ENCODE measurements at regions not wholly inside any gene's neighbourhood (a gene's known extent, or its start where the extent isn't known, plus 50 kb on each side); places are given as distances from the start of the nearest gene placed in this dataset.
A peak's percentile ranks its signal among the peaks of the same experiment; 100 is the strongest.

DNA sequence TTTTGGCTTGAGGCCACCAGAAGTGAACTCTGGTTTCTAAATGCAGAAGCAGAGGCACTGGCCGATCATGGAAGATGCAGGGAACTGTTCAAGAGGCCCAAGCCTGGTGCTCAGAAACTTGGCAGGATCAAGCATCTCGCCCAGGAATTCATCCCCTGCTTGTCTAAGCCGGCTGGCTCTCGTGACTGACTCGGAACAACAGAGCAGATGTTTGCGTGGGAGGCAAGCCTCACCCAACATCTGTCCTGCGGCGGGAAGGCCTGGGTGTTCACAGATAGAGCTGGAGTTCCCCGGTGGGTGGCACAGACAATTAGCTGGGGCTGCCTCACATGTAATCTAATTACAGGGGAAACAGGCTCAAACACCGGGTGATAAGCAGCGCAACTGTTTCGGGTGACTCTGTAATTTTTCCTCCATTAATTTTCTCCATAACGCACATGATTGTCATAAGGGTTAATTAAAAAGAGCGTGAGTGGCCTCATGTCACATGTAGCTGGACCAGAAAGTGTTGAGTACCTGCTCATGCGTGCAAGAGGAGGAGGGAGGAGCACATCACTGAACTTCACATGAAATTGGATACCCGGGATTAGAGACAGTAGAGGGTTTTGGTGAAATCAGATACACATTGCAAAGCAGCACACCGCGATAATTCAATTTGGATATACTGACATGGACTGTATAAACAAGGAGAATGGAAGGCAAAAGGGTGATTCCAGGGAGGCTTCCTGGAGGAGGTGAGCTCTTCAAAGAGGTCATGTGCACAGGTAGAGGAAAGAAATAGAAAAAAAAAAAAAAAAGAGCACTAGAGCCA lies 180.0 kb downstream of the ETS2 start:
- DNase-seq (ENCODE audit: low read depth in 2 of 2): peak; percentile 69 to 76

DNA sequence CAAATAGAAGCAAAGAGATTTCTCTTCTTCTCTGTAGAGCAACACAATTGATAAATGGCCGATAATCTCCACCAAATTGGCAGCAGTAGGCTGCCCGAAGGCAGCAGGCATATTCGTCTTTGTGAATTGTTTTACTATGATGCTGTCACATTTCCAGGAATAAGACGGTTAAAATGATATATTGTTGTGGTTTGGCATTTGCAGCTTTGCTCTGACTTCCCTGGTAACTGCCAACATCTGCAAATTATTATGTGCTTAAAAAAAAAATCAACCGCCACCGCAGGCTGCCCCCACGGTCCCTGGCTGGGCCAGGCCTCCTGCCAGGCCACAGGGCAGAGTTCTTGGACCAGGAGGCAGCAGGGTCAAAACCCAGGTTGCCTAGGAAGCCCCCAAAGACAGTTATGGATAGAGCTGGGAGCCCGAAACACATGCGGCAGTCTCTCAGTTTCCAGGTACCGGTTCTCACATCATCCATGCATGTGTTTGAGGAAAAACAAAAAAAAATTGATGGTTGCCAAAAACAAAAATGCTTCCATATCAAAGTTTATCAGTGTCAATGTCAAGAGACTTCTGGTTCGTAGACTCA lies 179.3 kb downstream of the ETS2 start:
- DNase-seq (ENCODE audit: low read depth in 2 of 2): no peak

DNA sequence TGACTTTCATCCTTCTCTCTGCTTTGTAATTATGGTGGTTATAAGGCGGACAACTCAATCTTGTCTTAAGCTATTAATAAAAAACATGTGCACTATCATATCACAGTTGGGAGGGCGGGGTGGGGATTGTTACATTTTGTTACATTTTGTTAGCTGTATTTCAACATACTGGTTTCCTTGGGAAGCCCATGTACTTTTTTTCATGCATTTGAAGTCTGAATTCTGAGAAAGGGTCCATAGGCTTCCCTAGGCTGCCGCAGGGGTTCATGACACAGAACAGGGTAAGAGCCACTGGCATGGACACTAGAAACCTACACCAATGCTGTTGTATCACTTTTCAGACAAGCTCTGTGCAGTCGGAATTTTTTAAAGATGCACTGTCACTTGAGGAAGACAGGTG lies 178.8 kb downstream of the ETS2 start:
- no peak for DNase-seq (ENCODE audit: low read depth in 2 of 2)

DNA sequence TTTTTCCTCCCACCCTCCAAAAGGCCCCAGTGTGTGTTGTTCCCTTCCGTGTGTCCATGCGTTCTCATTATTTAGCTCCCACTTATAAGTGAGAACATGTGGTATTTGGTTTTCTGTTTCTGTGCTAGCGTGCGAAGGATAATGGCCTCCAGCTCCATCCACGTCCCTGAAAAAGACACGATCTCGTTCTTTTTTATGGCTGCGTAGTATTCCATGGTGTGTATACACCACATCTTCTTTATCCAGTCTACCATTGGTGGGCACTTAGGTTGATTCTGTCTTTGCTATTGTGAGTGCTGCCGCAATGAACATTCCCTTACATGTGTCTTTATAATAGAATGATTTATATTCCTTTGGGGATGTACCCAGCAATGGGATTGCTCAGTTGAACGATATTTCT lies 177.8 kb downstream of the ETS2 start:
- no peak for DNase-seq (ENCODE audit: low read depth in 2 of 2)

DNA sequence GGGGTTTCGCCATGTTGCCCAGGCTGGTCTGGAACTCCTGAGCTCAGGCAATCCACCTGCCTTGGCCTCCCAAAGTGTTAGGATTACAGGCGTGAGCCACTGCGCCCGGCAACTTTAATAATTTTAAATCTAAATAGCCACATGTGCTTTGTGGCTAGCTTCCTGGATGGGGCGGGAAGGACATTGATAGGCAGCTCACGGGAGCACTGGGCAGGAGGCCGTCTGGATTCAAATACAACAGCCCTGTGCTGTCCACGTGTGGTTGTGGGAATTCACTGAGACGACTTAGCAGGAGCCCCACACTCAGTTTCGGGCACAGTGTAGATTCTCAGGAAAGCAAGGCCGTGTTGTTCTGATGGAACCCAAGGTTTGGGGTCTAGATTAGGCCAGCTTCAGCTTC lies 177.1 kb downstream of the ETS2 start:
- no peak for DNase-seq (ENCODE audit: low read depth in 2 of 2)

DNA sequence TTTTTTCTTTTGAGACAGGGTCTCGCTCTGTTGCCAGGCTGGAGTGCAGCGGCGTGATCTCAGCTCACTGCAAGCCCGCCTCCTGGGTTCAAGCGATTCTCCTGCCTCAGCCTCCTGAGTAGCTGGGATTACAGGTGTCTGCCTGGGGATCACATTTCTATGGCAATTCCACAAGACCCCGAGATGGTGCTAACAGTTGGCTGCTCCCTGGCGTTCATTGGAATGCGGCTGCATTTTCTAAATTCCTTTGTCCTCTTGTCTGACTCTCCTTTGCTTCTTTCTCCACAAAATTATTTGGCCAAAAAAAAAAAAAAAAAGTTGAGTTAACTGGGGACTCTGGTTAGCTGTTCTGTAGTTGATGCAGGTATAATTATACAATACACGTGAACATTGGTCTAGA lies 176.4 kb downstream of the ETS2 start:
- DNase-seq (ENCODE audit: low read depth in 2 of 2): no peak

DNA sequence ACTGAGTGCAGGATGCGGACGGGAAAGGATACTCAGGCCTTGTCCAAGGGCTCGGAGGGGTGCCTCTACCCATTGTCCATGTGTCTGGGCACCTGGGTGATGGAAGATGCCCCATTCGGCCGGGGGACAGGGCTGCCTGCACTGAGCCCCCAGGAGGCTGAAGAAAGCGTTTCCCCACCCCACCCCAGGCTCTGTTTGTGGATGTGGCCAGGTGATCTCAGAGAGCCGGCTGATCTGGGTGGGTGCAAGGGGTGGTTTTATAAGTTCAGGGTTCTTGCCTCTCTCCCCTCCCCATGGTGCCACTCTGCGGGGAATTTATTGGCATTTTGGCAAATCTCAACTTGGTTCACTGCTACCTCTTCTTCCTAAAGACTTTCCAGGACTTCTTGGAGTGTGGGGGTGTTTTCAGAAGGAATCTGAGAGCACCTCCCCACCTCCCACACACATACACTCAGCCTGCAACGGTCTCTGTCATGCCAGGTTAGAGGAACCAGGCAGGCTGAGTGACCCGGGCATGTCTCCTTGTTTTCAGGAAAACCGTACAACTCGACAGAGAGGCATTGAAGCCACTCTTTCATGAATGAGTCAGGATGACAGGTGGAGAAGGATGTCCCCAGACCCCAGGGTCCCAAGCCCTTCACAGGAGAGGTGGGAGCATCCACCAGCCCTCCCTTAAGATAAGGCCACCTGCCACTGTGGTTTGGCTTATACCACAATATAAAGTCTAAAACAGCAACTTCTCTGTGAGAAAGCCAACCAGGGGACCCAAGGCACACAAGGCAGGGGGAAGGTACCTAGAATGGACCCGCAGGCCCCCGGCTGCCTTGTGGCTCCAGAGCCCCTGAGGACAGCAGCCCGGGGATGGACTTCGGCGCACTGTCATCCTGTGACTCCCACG lies 174.9 kb downstream of the ETS2 start:
- no peak for DNase-seq (ENCODE audit: low read depth in 2 of 2)

DNA sequence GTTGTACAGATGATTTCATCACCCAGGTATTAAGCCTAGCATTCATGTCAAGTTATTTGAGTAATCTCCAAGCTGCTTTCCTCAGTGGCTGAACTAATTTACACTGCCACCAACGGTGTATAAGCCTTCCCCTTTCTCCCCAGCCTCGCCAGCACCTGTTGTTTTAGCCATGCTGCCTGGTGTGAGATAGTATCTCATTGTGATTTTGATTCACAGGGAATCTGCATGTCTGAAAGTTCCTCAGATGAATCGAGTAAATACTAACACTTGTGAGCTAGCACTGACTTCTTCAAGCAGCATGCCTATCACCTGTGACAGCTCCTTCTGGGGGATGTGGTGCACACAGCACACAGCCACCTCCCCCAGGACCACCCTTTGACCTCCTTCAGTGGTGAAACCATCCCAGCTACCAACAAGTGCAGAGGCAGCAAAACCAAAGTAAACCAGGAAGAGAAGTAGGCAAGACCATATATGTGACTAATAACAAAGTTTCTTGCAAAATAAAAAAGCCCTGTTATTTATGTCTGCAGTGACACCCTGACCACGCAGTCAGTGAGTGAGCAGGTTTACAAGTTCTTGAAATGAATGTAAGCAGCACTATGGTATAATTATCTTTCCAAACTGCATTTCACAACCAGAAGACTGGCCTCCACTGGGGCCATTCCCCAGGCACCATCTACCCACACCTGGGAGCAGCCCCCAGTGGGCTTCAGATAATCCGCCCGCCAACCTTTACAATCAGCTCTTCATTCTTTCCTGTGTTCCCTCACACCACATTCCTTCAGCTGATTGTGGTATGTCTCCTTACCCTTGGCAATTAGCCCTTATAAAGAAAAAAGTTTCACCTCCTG lies 173.8 kb downstream of the ETS2 start:
- no peak for DNase-seq (ENCODE audit: low read depth in 2 of 2)

DNA sequence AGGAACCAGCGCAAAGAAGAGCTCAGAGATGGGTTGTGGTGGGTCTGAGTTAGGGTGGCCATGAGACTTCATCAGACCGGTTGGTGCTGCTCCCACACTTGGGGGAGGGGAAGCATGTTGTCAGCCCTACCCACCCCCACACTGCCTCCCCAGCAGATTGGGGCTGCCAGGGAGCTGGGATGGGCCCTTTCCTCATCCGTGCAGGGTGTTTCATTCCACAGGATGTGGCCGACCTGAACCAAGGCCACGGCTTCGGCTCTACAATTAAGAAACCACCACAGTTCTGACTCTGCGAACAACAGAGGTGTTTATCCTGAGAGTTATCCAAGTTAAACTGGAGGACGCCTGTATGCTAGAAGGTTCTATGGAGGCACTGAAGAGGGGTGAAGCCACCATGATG lies 171.2 kb downstream of the ETS2 start:
- DNase-seq (ENCODE audit: low read depth in 2 of 2): no peak

DNA sequence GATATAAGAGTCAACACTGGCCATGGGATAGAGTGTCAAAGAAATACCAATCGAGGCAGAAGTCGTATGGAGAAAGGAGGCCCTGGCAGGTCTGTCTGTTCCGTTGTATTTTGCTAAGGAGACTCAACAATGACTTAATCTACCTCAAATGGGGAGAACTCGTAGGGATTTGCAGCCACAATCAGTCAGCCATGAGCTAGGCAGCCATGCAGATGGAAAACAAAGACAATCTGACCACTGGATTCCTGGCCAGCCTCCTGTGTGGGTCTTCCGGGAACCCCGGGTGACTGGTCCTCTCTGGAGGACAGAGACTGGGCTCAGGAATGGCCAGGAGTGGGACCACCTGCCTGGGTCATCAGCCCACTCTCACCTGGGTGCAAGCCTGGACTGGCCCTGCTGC lies 167.8 kb downstream of the ETS2 start:
- DNase-seq (ENCODE audit: low read depth in 2 of 2): no peak

DNA sequence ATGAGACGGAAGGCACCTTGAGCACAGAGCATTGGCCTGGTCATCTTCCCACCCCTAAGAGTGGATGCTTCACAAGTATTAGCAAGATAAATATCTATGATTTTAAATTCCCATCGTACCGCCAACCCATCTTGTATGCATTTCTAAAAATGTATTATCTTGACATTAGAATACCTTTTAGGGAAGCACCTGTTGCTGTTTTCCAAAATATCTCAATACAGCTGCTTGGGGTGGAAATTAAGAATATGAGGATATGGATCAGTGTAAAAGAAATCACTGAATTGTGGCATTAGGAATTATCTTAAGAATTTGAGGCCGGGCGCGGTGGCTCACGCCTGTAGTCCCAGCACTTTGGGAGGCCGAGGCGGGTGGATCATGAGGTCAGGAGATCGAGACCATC lies 166.3 kb downstream of the ETS2 start:
- no peak for DNase-seq (ENCODE audit: low read depth in 2 of 2)

DNA sequence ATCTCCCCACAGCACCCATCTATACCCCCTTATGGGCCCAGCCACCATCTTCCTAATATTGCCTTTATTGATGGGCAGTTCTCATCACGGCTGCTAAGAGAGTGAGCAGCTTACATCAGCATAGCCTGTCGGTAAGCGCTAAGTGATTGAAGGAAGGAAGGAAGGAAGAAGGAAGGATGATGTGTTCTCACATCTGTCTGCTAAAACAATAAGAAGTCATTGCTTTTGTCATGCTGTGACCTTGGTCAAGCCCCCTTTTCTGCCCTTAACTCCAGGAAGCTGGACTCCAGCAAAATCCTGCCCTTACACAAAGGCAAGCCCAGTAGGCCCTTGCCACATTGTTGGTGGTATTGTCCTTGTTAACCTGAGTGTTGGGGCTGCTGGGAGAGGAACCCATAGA lies 165.0 kb downstream of the ETS2 start:
- no peak for DNase-seq (ENCODE audit: low read depth in 2 of 2)

DNA sequence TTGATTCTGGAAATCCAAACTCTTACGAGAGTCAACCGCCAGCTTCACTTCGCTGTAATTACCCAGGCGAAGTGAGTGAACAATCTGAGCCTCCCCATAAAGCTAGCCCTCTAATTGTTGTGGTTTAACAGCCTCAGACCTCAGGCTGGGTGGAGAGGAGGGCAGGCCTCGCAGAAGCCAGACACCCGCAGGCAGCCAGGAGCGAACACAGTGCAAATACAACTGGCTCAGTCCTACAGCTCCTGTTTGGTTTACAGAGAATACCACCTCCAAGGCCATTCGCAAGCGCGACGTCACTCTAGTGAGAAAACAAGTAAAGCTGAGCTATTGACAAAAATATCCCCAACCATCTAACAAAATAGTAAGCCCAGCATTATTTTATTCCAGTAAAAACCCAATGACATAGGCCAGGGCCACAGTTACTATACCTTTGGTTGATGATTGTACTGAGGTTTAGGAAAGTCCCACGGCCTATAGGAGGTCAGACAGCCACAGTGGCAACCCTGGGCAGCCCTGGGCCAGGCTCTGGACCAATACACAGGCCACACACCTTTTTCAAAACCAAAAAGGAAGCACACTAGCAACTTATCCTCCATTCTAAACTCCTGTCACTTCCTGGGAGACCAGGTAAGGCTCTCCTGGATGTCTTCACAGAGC lies 163.3 kb downstream of the ETS2 start:
- no peak for DNase-seq (ENCODE audit: low read depth in 2 of 2)

DNA sequence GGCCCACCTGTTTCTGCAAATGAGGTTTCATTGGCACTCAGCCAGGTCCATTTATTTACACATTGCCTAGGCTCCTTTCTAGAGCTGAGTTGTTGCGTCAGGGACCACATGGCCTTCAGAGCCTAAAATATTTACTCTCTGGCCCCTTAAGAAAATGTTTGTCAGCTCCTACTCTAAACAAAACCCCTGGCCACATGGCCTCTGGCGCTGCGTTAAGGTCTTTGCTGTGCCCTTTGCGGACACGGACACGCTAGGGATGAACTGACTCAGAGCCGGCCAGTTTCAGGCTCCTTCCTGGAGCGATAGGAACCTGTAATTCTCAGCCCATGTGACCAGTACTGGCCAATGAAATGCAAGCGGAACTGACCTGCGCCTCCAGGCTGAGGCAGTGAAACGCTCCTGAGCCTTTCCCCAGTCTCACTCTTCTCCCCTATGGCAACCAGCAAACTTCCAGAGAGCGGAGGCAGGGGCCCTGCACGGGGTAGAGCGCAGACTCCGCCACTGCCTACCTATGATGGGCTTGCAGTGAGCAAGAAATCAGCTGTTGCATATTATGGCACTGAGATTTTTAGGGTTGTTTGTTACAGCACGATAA lies 160.3 kb downstream of the ETS2 start:
- DNase-seq (ENCODE audit: low read depth in 2 of 2): no peak

DNA sequence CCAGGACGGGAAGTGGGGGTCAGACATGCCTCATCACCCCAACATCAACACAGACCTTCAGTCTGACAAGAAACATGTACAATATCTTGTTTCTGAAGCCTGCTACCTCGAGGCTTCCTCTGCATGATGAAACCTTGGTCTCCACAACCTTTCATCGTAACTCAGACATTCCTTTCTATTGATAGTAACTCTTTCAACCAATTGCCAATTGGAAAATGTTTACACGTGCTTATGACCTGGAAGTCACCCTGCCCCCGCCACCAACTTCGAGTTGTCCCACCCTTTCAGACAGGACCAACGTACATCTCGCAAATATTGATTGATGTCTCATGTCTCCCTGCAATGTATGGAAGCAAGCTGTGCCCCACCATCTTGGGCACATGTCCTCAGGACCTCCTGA lies 159.5 kb downstream of the ETS2 start:
- DNase-seq (ENCODE audit: low read depth in 2 of 2): no peak

DNA sequence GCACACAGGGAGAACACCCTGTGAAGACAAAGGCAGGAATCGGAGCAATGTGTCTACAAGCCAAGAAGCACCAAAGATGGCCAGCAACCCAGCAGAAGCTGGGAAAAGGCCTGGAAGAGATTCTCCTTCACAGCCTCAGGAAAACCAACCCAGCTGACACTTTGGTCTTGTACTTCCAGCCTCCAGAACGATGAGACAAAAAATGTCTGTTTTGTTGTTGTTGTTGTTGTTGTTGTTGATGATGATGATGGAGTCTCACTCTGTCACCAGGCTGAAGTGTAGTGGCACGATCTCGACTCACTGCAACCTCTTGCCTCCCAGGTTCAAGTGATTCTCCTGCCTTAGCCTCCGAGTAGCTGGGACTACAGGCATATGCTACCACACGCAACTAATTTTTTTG lies 157.3 kb downstream of the ETS2 start:
- DNase-seq (ENCODE audit: low read depth in 2 of 2): no peak

DNA sequence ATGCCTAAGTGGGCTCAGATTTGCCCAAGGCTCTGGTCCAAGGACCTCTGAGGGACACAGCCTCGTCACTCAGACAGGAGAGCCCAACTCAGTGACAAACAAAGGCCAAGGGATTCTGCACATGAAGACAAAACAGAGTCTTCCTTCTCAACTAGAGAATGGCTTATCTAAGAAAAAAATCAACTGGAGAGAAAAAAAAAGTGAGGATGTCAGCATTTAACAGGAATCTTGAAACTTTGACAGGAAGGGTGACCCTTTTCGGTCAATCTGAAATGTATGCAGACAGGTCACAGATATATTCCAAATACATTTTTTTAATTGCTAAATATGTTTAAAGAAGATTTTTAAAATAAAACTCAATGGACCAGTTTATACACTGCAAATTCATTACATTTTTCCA lies 154.5 kb downstream of the ETS2 start:
- no peak for DNase-seq (ENCODE audit: low read depth in 2 of 2)

DNA sequence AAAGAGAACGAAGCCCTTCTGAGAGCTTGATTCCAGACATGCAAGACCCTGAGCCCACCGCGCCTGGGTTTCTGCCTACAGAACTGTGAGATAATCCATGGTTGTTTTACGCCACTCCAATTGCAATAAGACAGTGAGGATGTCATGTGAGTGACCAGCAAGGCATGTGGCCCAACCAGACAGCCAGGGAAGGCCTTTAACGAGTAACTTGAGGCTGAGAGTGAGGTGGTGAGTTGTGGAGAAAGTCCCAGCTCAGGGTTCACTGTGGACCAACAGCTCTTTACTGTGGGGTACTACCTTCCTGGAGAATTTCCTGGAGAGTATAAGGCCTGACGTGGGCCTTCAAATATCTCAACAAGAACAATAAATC lies 153.9 kb downstream of the ETS2 start:
- no peak for DNase-seq (ENCODE audit: low read depth in 2 of 2)

DNA sequence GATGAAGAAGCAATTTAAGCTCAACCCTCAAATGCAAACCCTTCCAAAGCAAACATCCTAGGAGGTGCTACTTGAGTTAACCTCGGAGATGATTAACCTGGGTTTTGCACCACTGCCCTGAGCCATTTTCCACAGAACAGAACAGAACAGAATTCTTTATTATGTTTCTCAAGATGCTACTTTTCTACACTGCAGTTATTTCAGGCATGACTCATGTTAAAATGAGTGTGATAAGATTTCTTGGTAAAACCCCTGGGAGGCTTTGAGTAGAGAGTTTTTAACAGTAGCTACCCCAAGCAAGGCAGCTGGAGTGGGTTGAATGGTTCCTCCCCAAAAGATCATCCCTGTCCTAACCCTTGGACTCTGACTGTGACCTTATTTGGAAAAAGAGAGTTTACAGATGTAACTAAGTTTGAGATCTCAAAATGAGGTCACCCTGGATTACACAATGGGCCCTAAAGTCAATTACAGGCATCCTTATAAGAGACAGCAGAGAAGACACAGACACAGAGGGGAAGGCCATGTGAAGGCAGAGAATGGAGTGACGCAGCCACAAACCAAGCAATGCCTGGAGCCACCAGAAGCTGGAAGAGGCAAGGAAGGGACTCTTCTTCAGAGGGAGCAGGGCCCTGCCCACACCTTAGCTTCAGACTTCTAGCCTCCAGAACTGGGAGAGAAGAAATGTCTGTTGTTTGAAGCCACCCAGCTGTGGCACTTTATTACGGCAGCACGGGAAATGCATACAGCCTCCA lies 153.4 kb downstream of the ETS2 start:
- DNase-seq (ENCODE audit: low read depth in 2 of 2): no peak

DNA sequence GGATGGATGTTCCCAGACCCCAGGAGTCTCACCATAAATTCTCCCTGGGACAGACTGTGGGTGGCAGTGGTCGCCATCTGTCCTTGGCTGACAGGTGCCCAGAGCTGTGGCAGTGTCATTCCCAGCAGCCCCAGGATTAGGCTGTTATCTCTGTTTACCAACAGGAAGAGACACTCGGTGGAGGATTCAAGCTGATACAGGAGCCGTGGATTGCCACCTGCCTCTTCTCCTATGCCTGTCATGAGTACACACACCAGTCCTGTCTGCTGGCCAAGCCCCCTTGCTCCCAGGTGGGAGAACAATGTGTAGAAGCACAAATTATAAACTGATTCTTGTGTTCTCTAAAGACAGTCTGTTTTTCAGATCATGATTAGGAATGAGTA lies 152.6 kb downstream of the ETS2 start:
- DNase-seq (ENCODE audit: low read depth in 2 of 2): no peak
